ENCODE measurements at regions not wholly inside any gene's neighbourhood (a gene's known extent, or its start where the extent isn't known, plus 50 kb on each side); places are given as distances from the start of the nearest gene placed in this dataset.
"Not testable (repeated sequence)": the region's sequence is repeated elsewhere in the genome, so short reads cannot be mapped to it uniquely, and the experiment has no call there.

GRCh38 chr13:58300974-58301681, 669.6 kb downstream of the PCDH17 start:
- no peak for DNase-seq (ENCODE audit: low read depth, low spot score)
- no peak overlapping the region for H3K4me3 ChIP-seq (ENCODE audit: low read length)

- DNase-seq (ENCODE audit: low read depth, low spot score) = no peak
- H3K4me3 ChIP-seq (ENCODE audit: low read length) = no peak overlapping the region
Measured at GRCh38 chr13:58302349-58302748, 670.8 kb downstream of the PCDH17 start.

- no peak overlapping the region for H3K4me3 ChIP-seq (ENCODE audit: low read length)
- no peak for DNase-seq (ENCODE audit: low read depth, low spot score)
Measured at GRCh38 chr13:58306062-58306461, 674.5 kb downstream of the PCDH17 start.

- no peak for DNase-seq (ENCODE audit: low read depth, low spot score)
- H3K4me3 ChIP-seq (ENCODE audit: low read length) = no peak overlapping the region
Measured at GRCh38 chr13:58313219-58313618, 681.7 kb downstream of the PCDH17 start.

- H3K4me3 ChIP-seq (ENCODE audit: low read length) = no peak overlapping the region
- DNase-seq (ENCODE audit: low read depth, low spot score) = no peak
Measured at GRCh38 chr13:58318495-58319167, 687.1 kb downstream of the PCDH17 start.

- no peak for DNase-seq (ENCODE audit: low read depth, low spot score)
- H3K4me3 ChIP-seq (ENCODE audit: low read length) = no peak overlapping the region
Measured at GRCh38 chr13:58324161-58324560, 692.6 kb downstream of the PCDH17 start.

- no peak for DNase-seq (ENCODE audit: low read depth, low spot score)
- no peak overlapping the region for H3K4me3 ChIP-seq (ENCODE audit: low read length)
Measured at GRCh38 chr13:58329746-58330145, 698.2 kb downstream of the PCDH17 start.

GRCh38 chr13:58340895-58341294, 709.4 kb downstream of the PCDH17 start:
- DNase-seq (ENCODE audit: low read depth, low spot score) = no peak
- H3K4me3 ChIP-seq (ENCODE audit: low read length) = no peak overlapping the region

- no peak for DNase-seq (ENCODE audit: low read depth, low spot score)
- no peak overlapping the region for H3K4me3 ChIP-seq (ENCODE audit: low read length)
Measured at GRCh38 chr13:58341318-58341717, 709.8 kb downstream of the PCDH17 start.

GRCh38 chr13:58343076-58343475, 711.5 kb downstream of the PCDH17 start:
- no peak overlapping the region for H3K4me3 ChIP-seq (ENCODE audit: low read length)
- DNase-seq (ENCODE audit: low read depth, low spot score) = no peak

- not testable (repeated sequence) for H3K4me3 ChIP-seq (ENCODE audit: low read length); DNase-seq (ENCODE audit: low read depth, low spot score)
Measured at GRCh38 chr13:58352100-58352499, 720.6 kb downstream of the PCDH17 start.

GRCh38 chr13:58369936-58370335, 738.4 kb downstream of the PCDH17 start:
- no peak for DNase-seq (ENCODE audit: low read depth, low spot score)
- H3K4me3 ChIP-seq (ENCODE audit: low read length) = no peak overlapping the region

GRCh38 chr13:58376349-58376748, 744.8 kb downstream of the PCDH17 start:
- no peak overlapping the region for H3K4me3 ChIP-seq (ENCODE audit: low read length)
- no peak for DNase-seq (ENCODE audit: low read depth, low spot score)

- DNase-seq (ENCODE audit: low read depth, low spot score) = no peak
- H3K4me3 ChIP-seq (ENCODE audit: low read length) = no peak overlapping the region
Measured at GRCh38 chr13:58376775-58377174, 745.2 kb downstream of the PCDH17 start.

GRCh38 chr13:58379221-58379620, 747.7 kb downstream of the PCDH17 start:
- H3K4me3 ChIP-seq (ENCODE audit: low read length) = no peak overlapping the region
- DNase-seq (ENCODE audit: low read depth, low spot score) = no peak

- not testable (repeated sequence) for H3K4me3 ChIP-seq (ENCODE audit: low read length); DNase-seq (ENCODE audit: low read depth, low spot score)
Measured at GRCh38 chr13:58385336-58385735, 753.8 kb downstream of the PCDH17 start.

- no peak overlapping the region for H3K4me3 ChIP-seq (ENCODE audit: low read length)
- no peak for DNase-seq (ENCODE audit: low read depth, low spot score)
Measured at GRCh38 chr13:58397596-58398387, 766.2 kb downstream of the PCDH17 start.

GRCh38 chr13:58399263-58399662, 767.7 kb downstream of the PCDH17 start:
- no peak for DNase-seq (ENCODE audit: low read depth, low spot score)
- H3K4me3 ChIP-seq (ENCODE audit: low read length) = no peak overlapping the region

GRCh38 chr13:58406545-58406944, 775.0 kb downstream of the PCDH17 start:
- no peak overlapping the region for H3K4me3 ChIP-seq (ENCODE audit: low read length)
- no peak for DNase-seq (ENCODE audit: low read depth, low spot score)

GRCh38 chr13:58429917-58430316, 798.4 kb downstream of the PCDH17 start:
- DNase-seq (ENCODE audit: low read depth, low spot score) = no peak
- H3K4me3 ChIP-seq (ENCODE audit: low read length) = no peak overlapping the region
